GM18508 (cell line): ENCODE measurements at regions not wholly inside any gene's neighbourhood (a gene's known extent, or its start where the extent isn't known, plus 50 kb on each side); places are given as distances from the start of the nearest gene placed in this dataset.

Source experiments
- ATAC-seq: cut with Tn5 transposase; IDR thresholded peaks from one replicate; pipeline ENCODE4 v1.9.1; 2021; ENCODE audit warnings: moderate number of reproducible peaks; ENCODE audit not compliant: insufficient read depth, unreplicated experiment

- no peak for ATAC-seq
These were observed 959.4 kb downstream of the JRKL start for GRCh38 chr11:97349201-97349600.

- ATAC-seq = no peak
These were observed 962.1 kb downstream of the JRKL start for GRCh38 chr11:97351939-97352338.

- no peak for ATAC-seq
These were observed 964.2 kb downstream of the JRKL start for GRCh38 chr11:97354026-97354425.

GRCh38 chr11:97354576-97354975 is 964.8 kb downstream of the JRKL start:
- no peak for ATAC-seq

DNA sequence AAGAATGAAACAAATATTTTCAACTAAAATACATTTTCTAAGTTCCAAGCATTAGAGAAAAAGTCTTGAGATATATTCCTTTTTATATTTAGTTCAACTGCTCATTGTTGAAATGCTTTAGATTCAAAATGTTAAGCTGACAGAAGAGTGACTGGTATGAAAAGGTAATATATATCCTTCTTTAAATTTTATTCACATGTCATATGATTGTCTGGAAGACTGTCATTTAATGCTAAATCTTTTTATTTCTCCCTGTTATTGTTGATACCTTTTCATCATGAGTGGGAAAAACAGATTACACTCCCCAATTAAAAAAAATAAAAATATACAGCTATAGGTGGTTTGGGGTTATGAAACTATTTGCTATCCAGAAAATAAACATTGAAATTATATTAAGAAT is 965.4 kb downstream of the JRKL start:
- ATAC-seq = no peak

DNA sequence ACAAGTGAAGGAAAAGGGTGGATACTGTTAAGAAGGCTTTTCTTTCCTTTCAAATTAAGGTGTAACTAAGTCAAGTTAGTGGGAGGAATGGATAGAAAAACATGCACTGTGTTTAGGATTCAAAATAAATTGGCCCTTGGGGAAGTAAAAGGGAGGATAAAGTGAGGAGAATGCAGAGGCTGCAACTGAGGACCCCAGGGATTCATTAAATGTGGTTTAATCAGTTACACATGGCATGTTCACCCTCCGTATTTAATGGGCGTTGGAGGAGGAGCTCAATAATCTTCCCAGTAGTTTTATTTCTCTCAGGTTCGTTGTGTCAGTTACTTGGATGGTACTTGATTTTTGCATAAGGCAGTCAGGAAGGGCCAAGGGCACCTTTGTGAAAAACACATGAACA is 966.3 kb downstream of the JRKL start:
- no peak for ATAC-seq

DNA sequence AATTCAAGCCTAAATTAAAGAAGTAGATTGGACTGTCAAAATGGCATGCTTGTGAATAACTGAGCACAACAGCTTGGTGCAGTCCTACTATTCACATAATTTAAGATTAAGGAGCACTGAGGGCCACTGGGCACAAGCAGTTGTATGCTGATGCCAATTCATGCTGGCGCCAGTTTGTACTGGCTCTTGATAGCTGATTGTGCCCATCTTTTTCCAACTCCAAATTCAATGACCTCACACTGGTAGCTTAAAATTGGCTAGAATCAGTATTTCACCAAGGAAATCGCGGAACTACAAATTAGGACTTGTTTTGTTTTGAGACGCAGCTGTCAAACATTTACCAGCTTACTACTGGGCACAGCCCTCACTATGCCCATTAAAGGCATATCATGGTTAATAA is 969.2 kb downstream of the JRKL start:
- no peak for ATAC-seq

- ATAC-seq = no peak
These were observed 972.1 kb downstream of the JRKL start for GRCh38 chr11:97361812-97362378.

GRCh38 chr11:97363331-97363730 is 973.5 kb downstream of the JRKL start:
- no peak for ATAC-seq

DNA sequence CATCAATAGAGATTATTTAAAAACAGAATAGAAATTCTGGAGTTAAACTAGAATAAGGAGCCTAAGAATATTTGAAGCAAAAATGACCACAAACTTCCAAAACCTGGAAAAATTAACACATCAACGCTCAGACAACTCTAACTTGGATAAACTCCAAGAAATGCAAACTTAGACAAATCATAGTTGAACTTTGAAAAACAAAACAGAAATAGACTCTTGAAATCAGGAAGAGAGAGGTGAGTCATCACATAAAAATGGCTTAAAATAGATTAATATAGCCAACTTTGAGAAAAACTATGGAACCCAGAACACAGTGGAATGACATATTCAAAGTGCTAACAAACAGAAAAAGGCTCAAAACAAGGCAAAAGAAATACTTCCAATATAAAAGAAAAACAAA is 974.2 kb downstream of the JRKL start:
- ATAC-seq = no peak

GRCh38 chr11:97367406-97368083 is 977.7 kb downstream of the JRKL start:
- ATAC-seq = no peak

- no peak for ATAC-seq
These were observed 999.5 kb downstream of the JRKL start for GRCh38 chr11:97389270-97389669.

DNA sequence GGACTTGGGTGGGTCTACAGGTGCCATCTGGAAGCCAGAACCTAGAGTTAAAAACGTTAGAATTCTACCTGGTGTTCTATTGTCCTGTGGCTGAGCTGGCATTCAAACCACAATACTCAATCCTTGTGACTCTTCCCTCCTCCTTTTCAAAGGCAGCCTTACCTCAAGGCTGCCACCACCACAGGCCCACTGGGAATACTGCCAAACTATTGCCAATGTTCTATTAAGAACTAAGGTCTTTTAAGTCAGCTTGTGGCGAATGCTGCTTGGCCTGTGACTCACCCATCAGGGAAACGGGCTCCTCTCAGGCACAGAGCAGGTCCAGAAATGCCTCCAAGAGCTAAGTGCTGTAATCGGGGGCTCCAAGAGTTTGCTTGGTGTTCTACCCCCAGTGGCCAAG is 1008.4 kb downstream of the JRKL start:
- ATAC-seq = no peak

DNA sequence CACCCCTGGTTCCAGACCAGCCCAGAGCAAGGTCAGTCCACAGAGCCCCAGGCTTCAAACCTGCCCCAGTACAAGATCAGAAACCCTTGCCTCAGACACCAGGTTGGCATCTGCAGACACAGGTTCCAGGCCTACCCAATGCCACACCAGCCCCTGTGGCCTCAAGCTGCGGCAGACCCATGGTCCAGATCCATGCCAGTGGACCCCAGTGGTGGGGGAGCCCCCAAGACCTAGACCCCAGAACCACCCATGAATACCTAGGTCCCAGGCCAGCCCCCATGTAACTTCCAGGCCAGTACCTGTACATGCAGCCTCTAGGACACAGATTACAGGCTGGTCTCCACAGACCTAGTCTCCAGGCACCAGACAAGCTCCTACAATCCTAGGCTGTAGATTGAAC is 1019.3 kb downstream of the JRKL start:
- no peak for ATAC-seq

DNA sequence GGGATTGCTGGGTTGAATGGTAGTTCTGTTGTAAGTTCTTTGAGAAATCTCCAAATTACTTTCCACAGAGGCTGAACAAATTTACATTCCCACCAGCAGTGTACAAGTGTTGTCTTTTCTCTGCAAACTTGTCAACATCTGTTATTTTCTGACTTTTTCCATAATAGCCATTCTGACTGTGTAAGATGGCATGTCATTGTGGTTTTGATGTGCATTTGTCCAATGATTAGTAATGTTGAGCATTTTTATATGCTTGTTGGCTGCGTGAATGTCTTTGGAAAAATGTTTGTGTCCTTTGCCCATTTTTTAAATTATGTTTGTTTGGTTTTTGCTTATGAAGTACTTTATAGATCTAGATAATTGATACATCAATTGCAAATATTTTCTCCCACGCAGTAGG is 1025.0 kb downstream of the JRKL start:
- no peak for ATAC-seq

DNA sequence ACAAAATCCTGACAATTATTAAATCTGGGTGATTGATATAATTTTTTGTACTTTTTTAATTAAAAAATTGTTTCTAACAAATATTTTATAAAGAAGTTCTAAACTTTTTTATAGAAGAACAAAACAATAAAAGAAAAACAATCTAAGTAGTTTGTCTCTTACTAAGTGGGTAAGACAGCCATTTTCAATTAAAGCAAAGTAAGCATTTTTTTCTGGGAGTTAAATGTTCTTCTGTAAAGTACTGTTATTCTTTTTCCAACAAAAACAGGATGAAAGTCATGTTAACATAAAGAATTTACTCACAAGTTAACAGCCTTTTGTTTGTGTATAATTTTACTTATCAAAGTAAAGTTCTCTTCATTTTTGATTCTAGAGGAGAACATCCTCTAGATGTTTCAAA is 1029.9 kb downstream of the JRKL start:
- ATAC-seq = no peak

DNA sequence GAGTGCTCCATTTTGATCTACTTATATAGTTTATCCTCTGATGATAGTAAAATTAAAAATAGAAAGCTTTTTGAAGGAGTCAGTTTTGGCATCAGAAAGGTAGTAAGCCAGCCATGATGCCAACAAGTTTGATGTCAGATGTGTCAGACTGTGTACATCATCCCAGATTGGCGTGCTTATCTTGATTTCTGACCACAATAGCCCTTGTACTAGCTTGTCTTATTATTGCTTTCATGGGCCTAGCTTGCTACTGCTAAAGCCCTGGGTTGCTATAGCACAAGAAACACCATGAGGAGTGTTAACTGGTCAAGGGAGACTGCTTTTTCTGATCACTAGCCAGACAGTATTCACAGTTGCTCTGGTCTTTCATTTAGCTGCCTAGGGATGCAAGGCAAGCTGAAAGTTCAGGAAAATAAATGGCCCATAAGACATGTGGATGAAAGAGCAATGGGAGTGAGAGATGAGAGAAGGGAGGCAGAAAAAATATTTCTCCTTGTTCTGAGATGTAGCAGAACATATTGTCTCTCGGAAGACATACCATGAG is 1038.5 kb downstream of the JRKL start:
- ATAC-seq = no peak

- ATAC-seq = no peak
These were observed 1041.1 kb downstream of the JRKL start for GRCh38 chr11:97430877-97431276.

- ATAC-seq = no peak
These were observed 1043.1 kb downstream of the JRKL start for GRCh38 chr11:97432926-97433325.

- no peak for ATAC-seq
These were observed 1055.7 kb downstream of the JRKL start for GRCh38 chr11:97445561-97445960.

DNA sequence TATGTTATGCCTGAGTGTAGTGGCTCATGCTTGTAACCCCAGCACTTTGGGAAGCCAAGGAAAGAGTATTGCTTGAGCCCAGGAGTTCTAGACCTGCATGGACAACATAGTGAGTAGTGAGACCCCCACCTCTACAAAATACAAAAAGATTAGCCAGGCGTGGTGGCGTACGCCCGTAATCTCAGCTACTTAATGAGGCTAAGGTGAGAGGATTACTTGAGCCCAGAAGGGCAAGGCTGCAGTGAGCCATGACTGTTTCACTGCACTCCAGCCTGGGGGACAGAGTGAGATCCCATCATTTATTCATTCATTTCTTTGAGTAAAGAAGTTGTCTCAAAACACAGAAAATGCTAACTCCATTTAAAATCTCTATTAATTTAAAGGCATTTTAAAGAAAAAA is 1061.6 kb downstream of the JRKL start:
- ATAC-seq = no peak

DNA sequence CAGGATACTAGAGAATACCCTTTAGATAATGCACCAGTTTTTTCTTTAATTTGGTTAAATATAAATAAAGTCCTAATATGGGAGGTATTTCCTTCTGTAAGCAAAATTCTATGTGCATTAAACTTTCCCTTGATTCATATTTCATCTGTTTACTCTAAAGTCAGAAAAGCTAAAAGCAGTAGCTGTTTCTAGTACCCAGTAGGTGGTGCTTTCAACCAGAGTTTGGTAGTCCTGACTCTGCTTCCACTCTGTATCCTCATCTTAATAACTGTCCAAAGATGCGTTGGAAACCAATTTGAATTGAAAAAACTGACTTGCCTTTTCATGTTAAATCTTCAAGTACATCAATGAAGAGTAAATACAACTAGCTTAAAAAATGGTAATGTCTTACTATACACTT is 1065.2 kb downstream of the JRKL start:
- no peak for ATAC-seq
